ENCODE measurements at regions not wholly inside any gene's neighbourhood (a gene's known extent, or its start where the extent isn't known, plus 50 kb on each side); places are given as distances from the start of the nearest gene placed in this dataset.

DNA sequence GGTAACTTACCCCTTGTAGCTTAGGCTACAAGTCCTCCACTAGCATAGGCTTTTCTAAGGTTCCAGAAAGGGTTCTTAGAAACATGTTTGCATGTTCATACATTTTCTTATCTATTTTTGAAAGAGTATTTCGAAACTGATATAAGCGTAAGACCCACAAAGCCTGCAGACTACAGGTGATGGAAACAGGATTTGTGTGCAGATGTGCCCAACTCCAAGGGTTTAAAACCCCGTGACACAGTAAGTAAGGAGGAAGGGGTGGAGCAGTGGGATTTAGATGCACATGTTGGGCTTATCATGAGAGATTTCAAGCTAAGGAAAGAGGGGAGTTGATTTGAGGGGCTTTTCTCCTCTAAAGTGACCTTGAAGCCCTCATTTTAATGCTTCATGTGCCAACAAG, 164.7 kb downstream of the LTN1 start:
- no peak for TF ChIP-seq POLR2A (IDR thresholded peaks at IDR 0.05; ENCODE audit: low read length)
- TF ChIP-seq GATA1 (IDR thresholded peaks at IDR 0.05; ENCODE audit: low read depth, low read length): no peak
